ENCODE measurements at regions not wholly inside any gene's neighbourhood (a gene's known extent, or its start where the extent isn't known, plus 50 kb on each side); places are given as distances from the start of the nearest gene placed in this dataset.

- no peaks in the 10 kb centered on the region for H3K36me3 ChIP-seq (ENCODE audit: control insufficient read depth, insufficient read depth, low read length)
- H3K27ac ChIP-seq (ENCODE audit: low read depth, low read length), result no peak overlapping the region
- no peaks in the 10 kb centered on the region for H3K4me1 ChIP-seq (ENCODE audit: control insufficient read depth, insufficient read depth, low read length)
- no peaks in the 10 kb centered on the region for H3K27me3 ChIP-seq (ENCODE audit: control insufficient read depth, insufficient read depth, low read length)
- H3K9ac ChIP-seq (ENCODE audit: low read length), result no peak overlapping the region
- H3K4me3 ChIP-seq (ENCODE audit: low read length), result no peak overlapping the region
Measured at GRCh38 chr9:23307731-23308513, 518.1 kb downstream of the ELAVL2 start.

GRCh38 chr9:23309800-23310199 is 516.2 kb downstream of the ELAVL2 start:
- Histone ChIP-seq H3K4me3 (ENCODE audit: low read length) (no peak overlapping the region), H3K27me3 (ENCODE audit: control insufficient read depth, insufficient read depth, low read length) (no peaks in the 10 kb centered on the region), H3K36me3 (ENCODE audit: control insufficient read depth, insufficient read depth, low read length) (no peaks in the 10 kb centered on the region), H3K27ac (ENCODE audit: low read depth, low read length) (no peak overlapping the region), H3K9ac (ENCODE audit: low read length) (no peak overlapping the region), H3K4me1 (ENCODE audit: control insufficient read depth, insufficient read depth, low read length) (no peaks in the 10 kb centered on the region)

- H3K36me3 ChIP-seq (ENCODE audit: control insufficient read depth, insufficient read depth, low read length), result no peaks in the 10 kb centered on the region
- no peaks in the 10 kb centered on the region for H3K27me3 ChIP-seq (ENCODE audit: control insufficient read depth, insufficient read depth, low read length)
- H3K27ac ChIP-seq (ENCODE audit: low read depth, low read length), result no peak overlapping the region
- H3K4me1 ChIP-seq (ENCODE audit: control insufficient read depth, insufficient read depth, low read length), result no peaks in the 10 kb centered on the region
- H3K9ac ChIP-seq (ENCODE audit: low read length), result no peak overlapping the region
- H3K4me3 ChIP-seq (ENCODE audit: low read length), result no peak overlapping the region
Measured at GRCh38 chr9:23314247-23314646, 511.8 kb downstream of the ELAVL2 start.

- no peaks in the 10 kb centered on the region for H3K4me1 ChIP-seq (ENCODE audit: control insufficient read depth, insufficient read depth, low read length)
- no peak overlapping the region for H3K27ac ChIP-seq (ENCODE audit: low read depth, low read length)
- no peak overlapping the region for H3K9ac ChIP-seq (ENCODE audit: low read length)
- no peak overlapping the region for H3K4me3 ChIP-seq (ENCODE audit: low read length)
- no peaks in the 10 kb centered on the region for H3K27me3 ChIP-seq (ENCODE audit: control insufficient read depth, insufficient read depth, low read length)
- H3K36me3 ChIP-seq (ENCODE audit: control insufficient read depth, insufficient read depth, low read length), result no peaks in the 10 kb centered on the region
Measured at GRCh38 chr9:23319092-23319491, 506.9 kb downstream of the ELAVL2 start.

GRCh38 chr9:23321049-23321448 is 505.0 kb downstream of the ELAVL2 start:
- no peaks in the 10 kb centered on the region for H3K4me1 ChIP-seq (ENCODE audit: control insufficient read depth, insufficient read depth, low read length)
- H3K4me3 ChIP-seq (ENCODE audit: low read length), result no peak overlapping the region
- H3K9ac ChIP-seq (ENCODE audit: low read length), result no peak overlapping the region
- no peak overlapping the region for H3K27ac ChIP-seq (ENCODE audit: low read depth, low read length)
- no peaks in the 10 kb centered on the region for H3K27me3 ChIP-seq (ENCODE audit: control insufficient read depth, insufficient read depth, low read length)
- no peaks in the 10 kb centered on the region for H3K36me3 ChIP-seq (ENCODE audit: control insufficient read depth, insufficient read depth, low read length)

- H3K27me3 ChIP-seq (ENCODE audit: control insufficient read depth, insufficient read depth, low read length), result no peaks in the 10 kb centered on the region
- no peak overlapping the region for H3K9ac ChIP-seq (ENCODE audit: low read length)
- no peak overlapping the region for H3K4me3 ChIP-seq (ENCODE audit: low read length)
- H3K27ac ChIP-seq (ENCODE audit: low read depth, low read length), result no peak overlapping the region
- no peaks in the 10 kb centered on the region for H3K36me3 ChIP-seq (ENCODE audit: control insufficient read depth, insufficient read depth, low read length)
- no peaks in the 10 kb centered on the region for H3K4me1 ChIP-seq (ENCODE audit: control insufficient read depth, insufficient read depth, low read length)
Measured at GRCh38 chr9:23322392-23322791, 503.6 kb downstream of the ELAVL2 start.

GRCh38 chr9:23324511-23324910 is 501.5 kb downstream of the ELAVL2 start:
- no peak overlapping the region for H3K27ac ChIP-seq (ENCODE audit: low read depth, low read length)
- no peaks in the 10 kb centered on the region for H3K4me1 ChIP-seq (ENCODE audit: control insufficient read depth, insufficient read depth, low read length)
- H3K36me3 ChIP-seq (ENCODE audit: control insufficient read depth, insufficient read depth, low read length), result no peaks in the 10 kb centered on the region
- no peak overlapping the region for H3K9ac ChIP-seq (ENCODE audit: low read length)
- H3K4me3 ChIP-seq (ENCODE audit: low read length), result no peak overlapping the region
- no peaks in the 10 kb centered on the region for H3K27me3 ChIP-seq (ENCODE audit: control insufficient read depth, insufficient read depth, low read length)

- no peak overlapping the region for H3K4me3 ChIP-seq (ENCODE audit: low read length)
- no peaks in the 10 kb centered on the region for H3K4me1 ChIP-seq (ENCODE audit: control insufficient read depth, insufficient read depth, low read length)
- no peak overlapping the region for H3K27ac ChIP-seq (ENCODE audit: low read depth, low read length)
- no peak overlapping the region for H3K9ac ChIP-seq (ENCODE audit: low read length)
- H3K27me3 ChIP-seq (ENCODE audit: control insufficient read depth, insufficient read depth, low read length), result no peaks in the 10 kb centered on the region
- H3K36me3 ChIP-seq (ENCODE audit: control insufficient read depth, insufficient read depth, low read length), result no peaks in the 10 kb centered on the region
Measured at GRCh38 chr9:23326597-23326996, 499.4 kb downstream of the ELAVL2 start.

- Histone ChIP-seq H3K27me3 (ENCODE audit: control insufficient read depth, insufficient read depth, low read length) (no peaks in the 10 kb centered on the region), H3K27ac (ENCODE audit: low read depth, low read length) (no peak overlapping the region), H3K4me3 (ENCODE audit: low read length) (no peak overlapping the region), H3K9ac (ENCODE audit: low read length) (no peak overlapping the region), H3K4me1 (ENCODE audit: control insufficient read depth, insufficient read depth, low read length) (no peaks in the 10 kb centered on the region), H3K36me3 (ENCODE audit: control insufficient read depth, insufficient read depth, low read length) (no peaks in the 10 kb centered on the region)
Measured at GRCh38 chr9:23341346-23341745, 484.7 kb downstream of the ELAVL2 start.

- Histone ChIP-seq H3K9ac (ENCODE audit: low read length) (no peak overlapping the region), H3K4me3 (ENCODE audit: low read length) (no peak overlapping the region)
Measured at GRCh38 chr9:23342291-23342690, 483.7 kb downstream of the ELAVL2 start.

GRCh38 chr9:23343226-23343625 is 482.8 kb downstream of the ELAVL2 start:
- no peak overlapping the region for H3K9ac ChIP-seq (ENCODE audit: low read length)
- no peak overlapping the region for H3K4me3 ChIP-seq (ENCODE audit: low read length)
- no peaks in the 10 kb centered on the region for H3K4me1 ChIP-seq (ENCODE audit: control insufficient read depth, insufficient read depth, low read length)
- H3K27me3 ChIP-seq (ENCODE audit: control insufficient read depth, insufficient read depth, low read length), result no peaks in the 10 kb centered on the region
- no peaks in the 10 kb centered on the region for H3K36me3 ChIP-seq (ENCODE audit: control insufficient read depth, insufficient read depth, low read length)
- H3K27ac ChIP-seq (ENCODE audit: low read depth, low read length), result no peak overlapping the region

More at GRCh38 chr9:23342291-23342690, 483.7 kb downstream of the ELAVL2 start:
- H3K27me3 ChIP-seq (ENCODE audit: control insufficient read depth, insufficient read depth, low read length), result no peaks in the 10 kb centered on the region
- no peaks in the 10 kb centered on the region for H3K4me1 ChIP-seq (ENCODE audit: control insufficient read depth, insufficient read depth, low read length)
- H3K27ac ChIP-seq (ENCODE audit: low read depth, low read length), result no peak overlapping the region
- H3K36me3 ChIP-seq (ENCODE audit: control insufficient read depth, insufficient read depth, low read length), result no peaks in the 10 kb centered on the region

GRCh38 chr9:23361096-23361495 is 464.9 kb downstream of the ELAVL2 start:
- Histone ChIP-seq H3K4me1 (ENCODE audit: control insufficient read depth, insufficient read depth, low read length) (no peaks in the 10 kb centered on the region), H3K36me3 (ENCODE audit: control insufficient read depth, insufficient read depth, low read length) (no peaks in the 10 kb centered on the region), H3K27ac (ENCODE audit: low read depth, low read length) (no peak overlapping the region), H3K27me3 (ENCODE audit: control insufficient read depth, insufficient read depth, low read length) (no peaks in the 10 kb centered on the region), H3K4me3 (ENCODE audit: low read length) (no peak overlapping the region), H3K9ac (ENCODE audit: low read length) (no peak overlapping the region)

- H3K27ac ChIP-seq (ENCODE audit: low read depth, low read length), result no peak overlapping the region
- H3K4me1 ChIP-seq (ENCODE audit: control insufficient read depth, insufficient read depth, low read length), result no peaks in the 10 kb centered on the region
- no peak overlapping the region for H3K9ac ChIP-seq (ENCODE audit: low read length)
- no peak overlapping the region for H3K4me3 ChIP-seq (ENCODE audit: low read length)
- no peaks in the 10 kb centered on the region for H3K36me3 ChIP-seq (ENCODE audit: control insufficient read depth, insufficient read depth, low read length)
- H3K27me3 ChIP-seq (ENCODE audit: control insufficient read depth, insufficient read depth, low read length), result no peaks in the 10 kb centered on the region
Measured at GRCh38 chr9:23372703-23373102, 453.3 kb downstream of the ELAVL2 start.
